Cardiac muscle cell (in vitro differentiated cells and primary cell): ENCODE measurements at regions not wholly inside any gene's neighbourhood (a gene's known extent, or its start where the extent isn't known, plus 50 kb on each side); places are given as distances from the start of the nearest gene placed in this dataset.
A peak's percentile ranks its signal among the peaks of the same experiment; 100 is the strongest.

Experiments used
- DNase-seq, 2 donors: peaks; one replicate each; pipeline versions ENCODE4 v3.0.0 to v3.0.0-alpha.2; 2010 to 2017; ENCODE audit warnings: low read depth in 1 of 2, low spot score in 1 of 2
- H3K27ac ChIP-seq: fragments of 200-600 bp; sonication (generic); 2 replicates; pipeline ENCODE4 v1.5.1; 2016
- H3K27me3 ChIP-seq: fragments of 200-600 bp; sonication (generic); 2 replicates; pipeline ENCODE4 v1.6.0; 2016; ENCODE audit warnings: control low read depth
- H3K36me3 ChIP-seq: fragments of 200-600 bp; sonication (generic); 2 replicates; pipeline ENCODE4 v1.5.1; 2016; ENCODE audit warnings: control low read depth
- H3K4me1 ChIP-seq: fragments of 200-600 bp; sonication (generic); 2 replicates; pipeline ENCODE4 v1.8.1; 2017; ENCODE audit warnings: low read depth, mild to moderate bottlenecking, mixed run types
- H3K4me3 ChIP-seq: fragments of 200-600 bp; sonication (generic); 2 replicates; pipeline ENCODE4 v1.5.1; 2016; ENCODE audit warnings: mild to moderate bottlenecking
- H3K9me3 ChIP-seq: fragments of 200-600 bp; sonication (generic); 2 replicates; pipeline ENCODE4 v1.5.1; 2017; ENCODE audit warnings: low read depth, mild to moderate bottlenecking, control low read depth
- CTCF ChIP-seq: IDR thresholded peaks from 2 replicates; pipeline ENCODE4 v1.5.1; 2012; ENCODE audit warnings: low read depth, mild to moderate bottlenecking, low read length

- Histone ChIP-seq H3K27ac (no peak overlapping the region), H3K4me1 (no peaks in the 10 kb centered on the region), H3K4me3 (no peak overlapping the region), H3K27me3 (no peaks in the 10 kb centered on the region), H3K9me3 (no peaks in the 10 kb centered on the region), H3K36me3 (no peaks in the 10 kb centered on the region)
- no peak for TF ChIP-seq CTCF
- no peak for DNase-seq
Observed at GRCh38 chr4:13857800-13858199, 230.3 kb upstream of the BOD1L1 start.

- Histone ChIP-seq H3K4me3 (no peak overlapping the region), H3K27ac (no peak overlapping the region), H3K4me1 (no peaks in the 10 kb centered on the region), H3K36me3 (no peaks in the 10 kb centered on the region), H3K27me3 (no peaks in the 10 kb centered on the region), H3K9me3 (no peaks in the 10 kb centered on the region)
- DNase-seq: no peak
- no peak for TF ChIP-seq CTCF
Observed at GRCh38 chr4:13859423-13859822, 231.9 kb upstream of the BOD1L1 start.

GRCh38 chr4:13860126-13860525 is 232.6 kb upstream of the BOD1L1 start:
- peak in 1 of 2 donors; percentile 23 for DNase-seq

GRCh38 chr4:13865871-13866669 is 238.5 kb upstream of the BOD1L1 start:
- H3K4me1 ChIP-seq: no peaks in the 10 kb centered on the region
- no peak overlapping the region for H3K27ac ChIP-seq
- TF ChIP-seq CTCF: no peak
- DNase-seq: peak in 1 of 2 donors; percentile 14
- no peaks in the 10 kb centered on the region for H3K36me3 ChIP-seq
- H3K9me3 ChIP-seq: no peaks in the 10 kb centered on the region
- no peaks in the 10 kb centered on the region for H3K27me3 ChIP-seq
- H3K4me3 ChIP-seq: no peak overlapping the region

More at GRCh38 chr4:13860126-13860525, 232.6 kb upstream of the BOD1L1 start:
- Histone ChIP-seq H3K36me3 (no peaks in the 10 kb centered on the region), H3K4me1 (no peaks in the 10 kb centered on the region), H3K9me3 (no peaks in the 10 kb centered on the region), H3K27me3 (no peaks in the 10 kb centered on the region), H3K4me3 (no peak overlapping the region), H3K27ac (no peak overlapping the region)
- TF ChIP-seq CTCF: peak; percentile 27

GRCh38 chr4:13866881-13867280 is 239.4 kb upstream of the BOD1L1 start:
- Histone ChIP-seq H3K9me3 (no peaks in the 10 kb centered on the region), H3K4me3 (no peak overlapping the region), H3K27ac (no peak overlapping the region), H3K4me1 (no peaks in the 10 kb centered on the region), H3K36me3 (no peaks in the 10 kb centered on the region), H3K27me3 (no peaks in the 10 kb centered on the region)
- no peak for DNase-seq
- TF ChIP-seq CTCF: no peak
